ENCODE measurements at regions not wholly inside any gene's neighbourhood (a gene's known extent, or its start where the extent isn't known, plus 50 kb on each side); places are given as distances from the start of the nearest gene placed in this dataset.

GRCh38 chr1:201608635-201609395 is 69.9 kb downstream of the NAV1 start:
- Histone ChIP-seq H3K36me3 (no peaks in the 10 kb centered on the region), H3K4me3 (no peak overlapping the region), H3K27ac (no peak overlapping the region), H3K27me3 (no peaks in the 10 kb centered on the region), H3K4me1 (peaks cover 24 to 28% of the 10 kb centered on the region in 2 donors), H3K9me3 (no peaks in the 10 kb centered on the region)
- in situ Hi-C loops (cut with MboI; ENCODE audit: low sequenced_read_pairs in 4 of 4) (no loop called here), intact Hi-C loops (cut with DNase I; ENCODE audit: low total_unique reads) (no loop called here)
- DNase-seq (no peak), ATAC-seq (no peak)
- no peak for TF ChIP-seq CTCF (IDR thresholded peaks at IDR 0.05 in 4 of 5, conservative IDR thresholded peaks at IDR 0.05 in 1 of 5)
- no peak for TF ChIP-seq POLR2A (IDR thresholded peaks at IDR 0.05)

- in situ Hi-C loops (cut with MboI; ENCODE audit: low sequenced_read_pairs in 4 of 4) (no loop called here), intact Hi-C loops (cut with DNase I; ENCODE audit: low total_unique reads) (no loop called here)
- DNase-seq (no peak), ATAC-seq (no peak)
- Histone ChIP-seq H3K36me3 (no peaks in the 10 kb centered on the region), H3K4me3 (no peak overlapping the region), H3K27me3 (no peaks in the 10 kb centered on the region), H3K4me1 (peaks cover 24 to 28% of the 10 kb centered on the region in 2 donors), H3K9me3 (no peaks in the 10 kb centered on the region), H3K27ac (no peak overlapping the region)
- TF ChIP-seq CTCF (IDR thresholded peaks at IDR 0.05 in 4 of 5, conservative IDR thresholded peaks at IDR 0.05 in 1 of 5), result no peak
- TF ChIP-seq POLR2A (IDR thresholded peaks at IDR 0.05), result no peak
Observed at GRCh38 chr1:201609661-201610318, 70.9 kb downstream of the NAV1 start.

GRCh38 chr1:201610858-201611257 is 71.9 kb downstream of the NAV1 start:
- ATAC-seq (no peak), DNase-seq (no peak)
- H3K4me3 ChIP-seq, result no peak overlapping the region
- intact Hi-C loops (cut with DNase I; ENCODE audit: low total_unique reads) (no loop called here), in situ Hi-C loops (cut with MboI; ENCODE audit: low sequenced_read_pairs in 4 of 4) (no loop called here)
- H3K27ac ChIP-seq, result no peak overlapping the region
- peaks cover 24 to 28% of the 10 kb centered on the region in 2 donors for H3K4me1 ChIP-seq
- no peak for TF ChIP-seq CTCF (IDR thresholded peaks at IDR 0.05 in 4 of 5, conservative IDR thresholded peaks at IDR 0.05 in 1 of 5)
- TF ChIP-seq POLR2A (IDR thresholded peaks at IDR 0.05), result no peak
- H3K9me3 ChIP-seq, result no peaks in the 10 kb centered on the region
- H3K27me3 ChIP-seq, result no peaks in the 10 kb centered on the region
- H3K36me3 ChIP-seq, result no peaks in the 10 kb centered on the region

GRCh38 chr1:201612645-201613044 is 73.7 kb downstream of the NAV1 start:
- TF ChIP-seq CTCF (IDR thresholded peaks at IDR 0.05 in 4 of 5, conservative IDR thresholded peaks at IDR 0.05 in 1 of 5) (no peak), POLR2A (IDR thresholded peaks at IDR 0.05) (no peak)
- H3K4me1 ChIP-seq, result peaks cover 24 to 28% of the 10 kb centered on the region in 2 donors
- H3K36me3 ChIP-seq, result no peaks in the 10 kb centered on the region
- H3K9me3 ChIP-seq, result no peaks in the 10 kb centered on the region
- intact Hi-C loops (cut with DNase I; ENCODE audit: low total_unique reads) (no loop called here), in situ Hi-C loops (cut with MboI; ENCODE audit: low sequenced_read_pairs in 4 of 4) (no loop called here)
- no peak overlapping the region for H3K27ac ChIP-seq
- H3K27me3 ChIP-seq, result no peaks in the 10 kb centered on the region
- no peak for ATAC-seq
- no peak overlapping the region for H3K4me3 ChIP-seq
- no peak for DNase-seq
